Fibroblast of skin of scalp (primary cell): ENCODE measurements at regions not wholly inside any gene's neighbourhood (a gene's known extent, or its start where the extent isn't known, plus 50 kb on each side); places are given as distances from the start of the nearest gene placed in this dataset.
A peak's percentile ranks its signal among the peaks of the same experiment; 100 is the strongest.
"Not testable (repeated sequence)": the region's sequence is repeated elsewhere in the genome, so short reads cannot be mapped to it uniquely, and the experiment has no call there.

Experiments used
- DNase-seq: peaks from one replicate; pipeline ENCODE4 v3.0.0-alpha.2; 2013

DNA sequence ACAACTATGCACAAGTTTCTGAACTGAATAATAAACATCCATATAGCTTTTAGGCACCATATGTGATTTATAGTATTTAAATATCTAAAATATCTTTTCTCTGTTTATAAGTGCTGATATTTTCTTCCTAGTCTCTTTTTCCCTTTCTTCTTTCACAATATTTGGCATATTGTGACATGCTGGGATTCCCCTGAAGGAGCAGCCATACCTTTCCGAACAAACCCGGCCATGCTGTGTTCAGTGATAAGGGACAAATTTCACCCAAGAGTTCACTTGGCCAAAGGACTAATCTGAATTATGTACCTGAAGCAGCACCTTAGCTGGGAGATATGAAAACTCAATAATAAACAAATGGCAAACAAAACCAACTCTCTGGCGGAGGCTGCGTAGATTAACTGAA, 250.8 kb downstream of the RDH14 start:
- no peak for DNase-seq

GRCh38 chr2:18309188-18309587, 251.3 kb downstream of the RDH14 start:
- no peak for DNase-seq

GRCh38 chr2:18304849-18305248, 255.6 kb downstream of the RDH14 start:
- no peak for DNase-seq

DNA sequence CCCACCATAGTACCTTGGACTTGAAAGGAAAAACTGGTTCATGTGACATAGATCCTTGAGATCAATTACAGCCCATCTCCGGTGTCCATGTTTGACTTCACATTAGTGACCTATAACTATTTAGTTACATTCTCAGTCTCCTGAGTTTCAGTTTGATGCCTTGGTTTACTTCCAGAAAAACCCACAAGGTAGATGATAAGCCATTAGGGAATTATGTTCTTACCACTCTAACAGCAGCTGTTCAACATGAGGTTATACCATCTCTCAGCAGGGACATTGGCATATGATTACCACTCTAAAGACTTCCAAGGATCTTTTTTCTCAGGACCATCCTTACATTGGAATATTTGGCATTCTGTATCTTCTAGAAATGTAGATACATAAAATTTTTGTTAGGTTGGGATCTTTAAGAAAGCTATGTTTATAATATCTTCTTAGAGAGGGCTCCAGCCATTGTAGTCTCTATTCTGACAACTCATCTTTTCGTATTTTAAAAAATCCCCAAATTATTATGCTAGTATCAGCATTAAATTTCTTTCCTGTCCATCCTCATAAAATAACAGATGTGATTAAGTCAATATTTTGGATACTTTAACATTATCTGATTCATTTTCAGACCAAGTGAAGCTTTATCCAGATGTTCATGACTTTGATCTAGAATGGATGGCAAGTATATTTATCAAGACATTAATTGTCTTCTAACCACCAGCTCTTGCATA, 258.9 kb downstream of the RDH14 start:
- DNase-seq: no peak

GRCh38 chr2:18299423-18300212, 260.8 kb downstream of the RDH14 start:
- DNase-seq: peak; percentile 85

DNA sequence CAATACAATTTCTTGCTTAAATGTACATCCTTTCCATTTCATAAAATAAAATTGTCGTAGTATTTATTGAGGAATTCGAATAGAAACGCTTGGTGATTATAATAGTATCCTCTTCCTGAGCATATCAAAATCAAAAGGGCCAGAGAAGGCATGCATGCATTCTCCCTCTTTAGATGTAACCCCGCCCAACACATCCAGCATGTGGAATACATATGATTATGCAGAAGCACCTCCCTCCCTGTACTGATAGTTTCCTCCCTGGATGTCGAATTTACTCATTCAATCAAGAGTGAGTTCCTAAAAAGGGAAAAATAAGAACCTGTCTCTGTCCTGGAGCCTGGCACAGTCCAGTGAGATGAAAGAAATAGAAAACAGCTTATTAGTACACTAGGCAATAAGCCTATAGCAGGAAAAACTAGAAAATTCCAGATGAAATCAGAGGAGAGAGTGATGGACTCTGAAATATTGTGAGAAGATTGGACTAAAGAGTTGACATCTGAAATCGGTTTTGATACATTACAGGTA, 262.9 kb downstream of the RDH14 start:
- DNase-seq: no peak

DNA sequence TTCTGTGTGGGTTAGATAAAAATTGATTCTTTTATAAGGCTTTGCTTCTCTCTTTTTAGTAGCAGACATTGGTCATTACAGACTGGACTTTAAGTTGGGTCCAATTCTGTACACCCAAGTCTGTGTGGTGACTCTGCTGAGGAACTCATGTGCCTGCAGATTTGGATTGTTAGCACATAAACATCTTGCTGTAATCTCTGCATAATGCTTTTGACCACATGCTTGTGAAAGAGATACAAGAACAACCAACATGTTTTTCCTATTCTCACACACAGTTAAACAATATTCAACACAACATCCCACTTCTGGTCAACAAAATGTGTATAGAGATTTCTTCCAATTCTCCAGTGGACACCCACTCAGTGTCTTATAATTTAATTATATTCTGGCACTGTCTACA, 270.1 kb downstream of the RDH14 start:
- DNase-seq: no peak

- DNase-seq: no peak
Observed at GRCh38 chr2:18286897-18287296, 273.6 kb downstream of the RDH14 start.

- no peak for DNase-seq
Observed at GRCh38 chr2:18284331-18284730, 276.1 kb downstream of the RDH14 start.

DNA sequence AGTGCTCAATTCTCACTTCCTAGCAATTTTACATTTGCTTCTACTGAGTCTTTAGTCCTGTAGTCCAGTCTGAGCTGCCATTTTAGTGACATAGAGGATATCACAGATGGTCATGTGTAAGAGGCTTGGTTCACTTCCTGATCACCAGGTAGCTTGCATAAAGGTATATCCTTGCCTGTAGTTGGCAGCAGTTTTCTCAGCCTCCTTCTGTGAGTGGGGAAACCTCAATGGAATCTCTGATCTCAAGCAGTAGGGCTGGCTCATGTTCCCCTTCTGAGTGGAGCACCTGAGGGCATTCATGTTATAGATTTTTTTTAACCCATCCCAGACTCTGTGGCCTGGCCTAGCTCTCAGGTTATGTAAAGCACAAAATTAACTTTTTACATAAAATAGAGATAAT, 278.4 kb downstream of the RDH14 start:
- DNase-seq: no peak

- no peak for DNase-seq
Observed at GRCh38 chr2:18276583-18277075, 283.8 kb downstream of the RDH14 start.

- no peak for DNase-seq
Observed at GRCh38 chr2:18273205-18273604, 287.2 kb downstream of the RDH14 start.

DNA sequence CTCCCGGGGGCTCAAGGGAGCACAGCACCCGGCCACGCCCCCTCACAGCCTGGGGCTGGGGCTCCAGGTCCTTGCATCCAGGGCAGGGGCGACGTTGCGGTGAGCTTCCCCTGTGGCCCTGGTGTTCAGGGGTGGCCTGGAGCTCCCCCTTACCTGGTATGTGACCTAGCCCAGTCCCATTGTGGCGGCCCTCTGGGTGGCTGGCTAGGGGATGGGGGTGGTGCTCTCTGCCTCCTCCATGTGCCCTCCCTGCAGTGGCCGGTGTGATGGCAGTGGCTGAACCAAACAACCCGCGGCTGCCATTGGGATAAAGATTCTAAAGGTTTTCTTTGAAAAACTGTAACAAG, 288.3 kb downstream of the RDH14 start:
- no peak for DNase-seq

GRCh38 chr2:18271370-18272147, 288.9 kb downstream of the RDH14 start:
- DNase-seq: no peak

DNA sequence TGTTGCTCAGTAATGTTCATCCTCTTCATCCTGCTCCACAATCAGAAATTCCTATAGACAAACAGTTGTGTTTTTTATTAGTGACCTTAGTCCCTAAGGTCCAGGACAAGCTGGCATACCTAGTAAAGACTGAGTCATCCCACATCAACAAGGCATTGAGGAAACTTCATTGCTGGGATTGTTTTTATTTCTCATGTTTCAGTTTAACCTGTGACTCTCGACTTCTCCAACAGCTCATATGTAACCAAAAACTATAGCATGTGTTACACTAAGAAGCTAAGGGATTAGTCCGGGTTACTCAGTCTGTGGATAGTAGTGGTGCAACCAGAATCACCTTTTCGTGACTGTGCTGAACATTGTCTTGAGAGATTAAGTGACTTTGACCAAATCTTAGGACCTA, 292.1 kb downstream of the RDH14 start:
- no peak for DNase-seq

DNA sequence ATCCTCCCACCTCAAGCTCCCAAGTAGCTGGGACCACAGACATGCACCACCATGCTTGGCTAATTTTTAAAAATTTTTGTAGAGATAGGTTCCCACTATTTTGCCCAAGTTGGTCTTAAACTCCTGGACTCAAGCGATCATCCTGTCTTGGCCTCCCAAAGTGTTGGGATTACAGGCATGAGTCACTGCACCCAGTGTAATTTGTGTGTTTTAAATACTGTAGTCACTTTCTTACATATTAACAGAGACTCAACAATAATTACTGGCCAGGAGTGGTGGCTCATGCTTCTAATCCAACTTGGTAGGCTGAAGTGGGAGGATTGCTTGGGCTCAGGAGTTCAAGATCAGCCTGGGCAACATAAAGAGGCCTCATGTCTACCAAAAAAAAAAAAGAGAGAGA, 293.0 kb downstream of the RDH14 start:
- DNase-seq: no peak

DNA sequence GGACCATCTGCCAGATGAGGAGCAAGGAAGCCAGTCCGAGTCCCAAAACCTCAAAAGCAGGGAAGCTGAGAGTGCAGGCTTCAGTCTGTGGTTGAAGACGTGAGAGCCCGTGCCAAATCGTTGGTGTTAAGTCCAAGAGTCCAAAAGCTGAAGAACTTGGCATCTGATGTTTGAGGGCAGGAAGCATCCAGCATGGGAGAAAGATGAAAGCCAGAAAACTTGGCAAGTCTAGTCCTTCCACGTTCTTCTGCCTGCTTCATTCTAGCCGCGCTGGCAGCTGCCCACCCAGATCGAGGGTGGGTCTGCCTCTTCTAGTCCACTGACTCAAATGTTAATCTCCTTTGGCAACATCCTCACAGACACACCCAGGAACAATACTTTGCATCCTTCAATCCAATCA, 293.8 kb downstream of the RDH14 start:
- DNase-seq: not testable (repeated sequence)

DNA sequence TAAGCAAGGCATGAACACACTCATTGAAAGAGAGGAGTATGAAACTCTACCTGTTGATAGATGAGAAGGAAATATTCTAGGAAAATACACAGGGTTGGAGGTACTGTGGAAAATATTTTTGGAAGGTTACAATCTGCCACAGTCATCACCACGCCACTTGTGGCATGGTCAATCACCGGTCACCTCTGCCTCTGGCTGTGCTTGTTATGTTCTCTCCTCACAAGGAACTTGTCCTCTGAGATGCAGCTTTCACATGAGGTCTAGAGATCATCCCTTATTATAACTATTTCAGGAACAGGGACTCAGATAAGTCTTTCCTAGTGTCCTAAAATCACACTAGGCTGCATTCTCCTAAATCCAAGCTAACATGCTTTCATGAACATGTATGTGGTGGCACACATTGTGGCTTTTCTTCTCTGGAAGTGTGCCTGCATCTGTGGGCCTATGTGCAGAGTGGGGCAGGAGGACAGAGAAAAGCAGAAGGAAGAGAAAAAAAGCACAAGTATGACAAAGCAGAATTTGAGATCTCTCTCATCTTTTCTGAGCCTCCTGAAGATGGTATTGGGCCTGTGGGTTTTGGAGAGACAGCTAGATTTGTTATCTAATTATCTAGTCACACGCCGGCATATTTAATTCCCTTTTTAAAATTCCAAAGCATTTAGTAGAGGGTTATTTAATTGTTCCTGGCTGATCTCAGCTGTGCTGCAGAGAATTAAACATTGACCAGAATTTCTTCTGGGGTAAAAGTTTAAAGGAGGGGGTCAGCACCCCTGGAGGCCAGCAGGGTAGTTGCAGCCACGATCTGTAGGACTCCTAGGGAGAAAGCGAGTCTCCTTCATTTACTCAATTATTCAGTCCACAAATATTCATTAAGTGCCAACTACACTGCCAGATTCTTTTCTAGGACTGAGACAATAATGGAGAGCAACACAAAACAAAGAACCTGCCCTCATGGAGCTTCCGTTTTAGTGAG, 294.6 kb downstream of the RDH14 start:
- no peak for DNase-seq

- no peak for DNase-seq
Observed at GRCh38 chr2:18262601-18263000, 297.9 kb downstream of the RDH14 start.

DNA sequence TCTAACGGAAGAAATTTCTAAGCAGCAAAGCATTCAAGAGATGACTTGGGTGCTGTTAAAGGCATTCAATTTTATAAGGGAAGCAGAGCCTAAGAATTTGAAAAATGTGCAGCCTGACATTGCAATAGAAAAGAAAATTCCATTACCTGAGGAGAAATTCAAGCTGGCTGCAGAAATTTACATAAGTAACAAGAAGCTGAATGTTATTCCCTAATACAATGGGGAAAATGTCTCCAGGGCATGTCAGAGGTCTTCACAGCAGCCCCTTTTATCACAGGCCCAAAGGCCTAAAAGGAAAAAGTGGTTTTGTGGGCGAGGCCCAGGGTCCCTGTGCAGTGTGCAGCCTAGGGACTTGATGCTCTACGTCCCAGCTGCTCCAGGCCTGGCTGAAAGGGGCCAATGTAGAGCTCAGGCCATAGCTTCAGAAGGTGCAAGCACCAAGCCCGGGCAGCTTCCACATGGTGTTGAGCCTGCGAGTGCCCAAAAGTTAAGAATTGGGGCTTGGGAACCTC, 306.7 kb downstream of the RDH14 start:
- no peak for DNase-seq

GRCh38 chr2:18251486-18251885, 309.0 kb downstream of the RDH14 start:
- DNase-seq: no peak
